Duodenal mucosa (tissue), 2 donors: ENCODE measurements at regions not wholly inside any gene's neighbourhood (a gene's known extent, or its start where the extent isn't known, plus 50 kb on each side); places are given as distances from the start of the nearest gene placed in this dataset.
A peak's percentile ranks its signal among the peaks of the same experiment; 100 is the strongest.

ENCODE experiments used
- H3K27ac ChIP-seq: one replicate; pipeline ENCODE4 v1.7.0; 2013; ENCODE audit warnings: low read depth, low read length
- H3K27me3 ChIP-seq, 2 donors: one replicate each; pipeline ENCODE4 v1.7.0; 2013; ENCODE audit warnings: low read length in 2 of 2, control low read depth in 1 of 2; ENCODE audit not compliant: insufficient read depth in 2 of 2, control insufficient read depth in 1 of 2
- H3K36me3 ChIP-seq, 2 donors: one replicate each; pipeline ENCODE4 v1.7.0; 2013; ENCODE audit warnings: low read length in 2 of 2, control low read depth in 1 of 2; ENCODE audit not compliant: insufficient read depth in 2 of 2, control insufficient read depth in 1 of 2
- H3K4me1 ChIP-seq, 2 donors: one replicate each; pipeline ENCODE4 v1.7.0; 2013; ENCODE audit warnings: low read length in 2 of 2, control low read depth in 1 of 2; ENCODE audit not compliant: insufficient read depth in 2 of 2, control insufficient read depth in 1 of 2
- H3K4me3 ChIP-seq, 2 donors: one replicate each; pipeline ENCODE4 v1.7.0; 2013; ENCODE audit warnings: low read length in 2 of 2, low read depth in 1 of 2
- H3K9ac ChIP-seq, 2 donors: one replicate each; pipeline ENCODE4 v1.7.0; 2013; ENCODE audit warnings: low read length in 2 of 2, low read depth in 1 of 2
- H3K9me3 ChIP-seq, 2 donors: one replicate each; pipeline ENCODE4 v1.7.0; 2013; ENCODE audit warnings: low read length in 2 of 2, control low read depth in 1 of 2; ENCODE audit not compliant: control insufficient read depth in 1 of 2

- no peak overlapping the region for H3K27ac ChIP-seq
- H3K4me1 ChIP-seq = peaks cover 3 to 5% of the 10 kb centered on the region in 2 donors
- H3K36me3 ChIP-seq = no peaks in the 10 kb centered on the region
- H3K4me3 ChIP-seq = peak overlapping the region; percentile 81 to 82
- peaks cover 4 to 9% of the 10 kb centered on the region in 2 donors for H3K27me3 ChIP-seq
- no peaks in the 10 kb centered on the region for H3K9me3 ChIP-seq
- H3K9ac ChIP-seq = peak overlapping the region; percentile 44 to 56
Observed at GRCh38 chr15:31871166-31871886, 159.0 kb upstream of the CHRNA7 start.

- peaks cover 3 to 5% of the 10 kb centered on the region in 2 donors for H3K4me1 ChIP-seq
- H3K9ac ChIP-seq = no peak overlapping the region
- no peak overlapping the region for H3K27ac ChIP-seq
- H3K36me3 ChIP-seq = no peaks in the 10 kb centered on the region
- H3K27me3 ChIP-seq = peaks cover 4 to 9% of the 10 kb centered on the region in 2 donors
- H3K4me3 ChIP-seq = no peak overlapping the region
- H3K9me3 ChIP-seq = no peaks in the 10 kb centered on the region
Observed at GRCh38 chr15:31871887-31872281, 158.4 kb upstream of the CHRNA7 start.

- H3K4me1 ChIP-seq = no peaks in the 10 kb centered on the region
- H3K27ac ChIP-seq = no peak overlapping the region
- peaks cover 0 to 2% of the 10 kb centered on the region in 2 donors for H3K9me3 ChIP-seq
- no peak overlapping the region for H3K4me3 ChIP-seq
- H3K9ac ChIP-seq = no peak overlapping the region
- H3K27me3 ChIP-seq = no peaks in the 10 kb centered on the region
- H3K36me3 ChIP-seq = no peaks in the 10 kb centered on the region
Observed at GRCh38 chr15:31887246-31887645, 143.1 kb upstream of the CHRNA7 start.

GRCh38 chr15:31892513-31892912, 137.8 kb upstream of the CHRNA7 start:
- no peaks in the 10 kb centered on the region for H3K27me3 ChIP-seq
- H3K9me3 ChIP-seq = peaks cover 0 to 5% of the 10 kb centered on the region in 2 donors
- no peak overlapping the region for H3K4me3 ChIP-seq
- H3K27ac ChIP-seq = no peak overlapping the region
- no peak overlapping the region for H3K9ac ChIP-seq
- no peaks in the 10 kb centered on the region for H3K4me1 ChIP-seq
- no peaks in the 10 kb centered on the region for H3K36me3 ChIP-seq

- Histone ChIP-seq H3K9me3 (peaks cover 0 to 5% of the 10 kb centered on the region in 2 donors), H3K4me1 (no peaks in the 10 kb centered on the region), H3K9ac (no peak overlapping the region), H3K36me3 (no peaks in the 10 kb centered on the region), H3K27ac (no peak overlapping the region), H3K27me3 (no peaks in the 10 kb centered on the region), H3K4me3 (no peak overlapping the region)
Observed at GRCh38 chr15:31893780-31894179, 136.5 kb upstream of the CHRNA7 start.

GRCh38 chr15:31897746-31898145, 132.6 kb upstream of the CHRNA7 start:
- Histone ChIP-seq H3K27ac (no peak overlapping the region), H3K9me3 (peaks cover 0 to 5% of the 10 kb centered on the region in 2 donors), H3K4me3 (no peak overlapping the region), H3K4me1 (no peaks in the 10 kb centered on the region), H3K36me3 (no peaks in the 10 kb centered on the region), H3K9ac (no peak overlapping the region), H3K27me3 (no peaks in the 10 kb centered on the region)

- no peak overlapping the region for H3K9ac ChIP-seq
- no peaks in the 10 kb centered on the region for H3K27me3 ChIP-seq
- no peak overlapping the region for H3K27ac ChIP-seq
Observed at GRCh38 chr15:31901501-31901900, 128.8 kb upstream of the CHRNA7 start.

GRCh38 chr15:31905054-31905453, 125.3 kb upstream of the CHRNA7 start:
- no peaks in the 10 kb centered on the region for H3K27me3 ChIP-seq
- H3K9ac ChIP-seq = no peak overlapping the region
- H3K36me3 ChIP-seq = no peaks in the 10 kb centered on the region
- no peaks in the 10 kb centered on the region for H3K9me3 ChIP-seq
- H3K27ac ChIP-seq = no peak overlapping the region
- no peak overlapping the region for H3K4me3 ChIP-seq
- no peaks in the 10 kb centered on the region for H3K4me1 ChIP-seq

More at GRCh38 chr15:31901501-31901900, 128.8 kb upstream of the CHRNA7 start:
- H3K36me3 ChIP-seq = no peaks in the 10 kb centered on the region
- H3K9me3 ChIP-seq = peaks cover 0 to 5% of the 10 kb centered on the region in 2 donors
- H3K4me3 ChIP-seq = no peak overlapping the region
- no peaks in the 10 kb centered on the region for H3K4me1 ChIP-seq

- Histone ChIP-seq H3K4me3 (peak overlapping the region in 1 of 2 donors; percentile 24), H3K27me3 (no peaks in the 10 kb centered on the region), H3K27ac (no peak overlapping the region), H3K9me3 (peaks cover 0 to 2% of the 10 kb centered on the region in 2 donors), H3K4me1 (no peaks in the 10 kb centered on the region), H3K9ac (no peak overlapping the region), H3K36me3 (no peaks in the 10 kb centered on the region)
Observed at GRCh38 chr15:31925541-31925940, 104.8 kb upstream of the CHRNA7 start.

- no peak overlapping the region for H3K27ac ChIP-seq
- H3K9ac ChIP-seq = no peak overlapping the region
- no peaks in the 10 kb centered on the region for H3K36me3 ChIP-seq
- no peaks in the 10 kb centered on the region for H3K4me1 ChIP-seq
- no peaks in the 10 kb centered on the region for H3K9me3 ChIP-seq
- H3K4me3 ChIP-seq = no peak overlapping the region
- peaks cover 0 to 5% of the 10 kb centered on the region in 2 donors for H3K27me3 ChIP-seq
Observed at GRCh38 chr15:31930967-31931366, 99.3 kb upstream of the CHRNA7 start.
